Spleen (tissue), 11 donors: ENCODE measurements at regions not wholly inside any gene's neighbourhood (a gene's known extent, or its start where the extent isn't known, plus 50 kb on each side); places are given as distances from the start of the nearest gene placed in this dataset.

Experiments used
- DNase-seq: peaks from one replicate; pipeline ENCODE4 v3.0.0-alpha.2; 2020
- H3K27ac ChIP-seq, 8 donors: fragments of 200-600 bp; sonication (generic) in 7 of 8; 1 replicate in 4 of 8; 2 replicates in 4 of 8; pipeline versions ENCODE4 v1.5.0 to v1.8.0; 2016 to 2021; ENCODE audit warnings: inconsistent platforms in 4 of 8, mild to moderate bottlenecking in 4 of 8, moderate library complexity in 1 of 8
- H3K27me3 ChIP-seq, 7 donors: fragments of 200-600 bp; sonication (generic) in 6 of 7; replicated peaks in 1 of 7; 1 replicate in 4 of 7; 2 replicates in 3 of 7; pipeline versions ENCODE4 v1.5.0 to v1.8.0; 2016 to 2021; ENCODE audit warnings: inconsistent platforms in 3 of 7, mild to moderate bottlenecking in 1 of 7
- H3K36me3 ChIP-seq, 6 donors: fragments of 200-600 bp; sonication (generic) in 5 of 6; 1 replicate in 4 of 6; 2 replicates in 2 of 6; pipeline versions ENCODE4 v1.5.0 to v1.8.0; 2016 to 2021; ENCODE audit warnings: inconsistent platforms in 2 of 6
- H3K4me1 ChIP-seq, 6 donors: fragments of 200-600 bp; sonication (generic) in 5 of 6; 1 replicate in 3 of 6; 2 replicates in 3 of 6; pipeline versions ENCODE4 v1.5.0 to v1.8.0; 2016 to 2021; ENCODE audit warnings: inconsistent platforms in 3 of 6
- H3K4me3 ChIP-seq, 8 donors: fragments of 200-600 bp; sonication (generic) in 7 of 8; 1 replicate in 4 of 8; 2 replicates in 4 of 8; pipeline versions ENCODE4 v1.5.0 to v1.8.0; 2016 to 2021; ENCODE audit warnings: inconsistent platforms in 4 of 8, mild to moderate bottlenecking in 4 of 8, moderate library complexity in 2 of 8
- H3K9me3 ChIP-seq, 8 donors: fragments of 200-600 bp; sonication (generic) in 7 of 8; 1 replicate in 4 of 8; 2 replicates in 4 of 8; pipeline versions ENCODE4 v1.5.0 to v1.8.0; 2016 to 2021; ENCODE audit warnings: inconsistent platforms in 4 of 8
- CTCF ChIP-seq, 11 experiments: fragments of 200-600 bp in 7 of 11; fragments of 450-650 bp in 4 of 11; sonication (generic) in 4 of 11; IDR thresholded peaks in 8 of 11; conservative IDR thresholded peaks in 3 of 11; 1 replicate in 7 of 11; 2 replicates in 4 of 11; pipeline versions ENCODE4 v1.4.0 to v1.8.0; 2016 to 2021; ENCODE audit warnings: antibody characterized with exemption in 11 of 11, inconsistent platforms in 4 of 11, mild to moderate bottlenecking in 1 of 11
- POLR2A ChIP-seq, 3 donors: fragments of 450-650 bp; IDR thresholded peaks; one replicate each; pipeline ENCODE4 v1.5.1; 2017; ENCODE audit warnings: antibody characterized with exemption in 3 of 3, mild to moderate bottlenecking in 1 of 3
- POLR2AphosphoS5 ChIP-seq, 3 donors: sonication (generic); formaldehyde crosslinking; IDR thresholded peaks; one replicate each; pipeline ENCODE4 v1.5.1; 2017; ENCODE audit warnings: antibody characterized with exemption in 3 of 3
- WGBS, 5 donors: extraction: QIAGEN DNeasy Blood & Tissue Kit in 3 of 5; methylation state at CpG; one replicate each; pipeline versions ENCODE4 v1.1.5 to v1.1.7; 2013 to 2018; 5-methylcytosine and 5-hydroxymethylcytosine counted together
- intact Hi-C: fragments of 100-400 bp; cut with DNase I; formaldehyde crosslinking; loops from one replicate; pipeline ENCODE4 v1.15.0; 2023; ENCODE audit warnings: low total_unique reads
- donor health status: healthy with polysubstance abuse.
- donor health status: DM: no; HTN: no; CAD: no; lungs with moderate emphysema.
- donor health status: DM: no; HTN: no; CAD: no.
- donor health status: Bipolar disorder and iron deficiency.
- donor health status: healthy.
- donor health status: DM: no; HTN: no; CAD: no.
- donor health status: DM: yes; HTN: yes; CAD: no.

- TF ChIP-seq CTCF (IDR thresholded peaks at IDR 0.05 in 8 of 11, conservative IDR thresholded peaks at IDR 0.05 in 3 of 11) = no peak
- no peaks in the 10 kb centered on the region for H3K36me3 ChIP-seq
- intact Hi-C loops = no loop called here
- no peak for DNase-seq
- H3K4me1 ChIP-seq = no peaks in the 10 kb centered on the region
- H3K4me3 ChIP-seq = no peak overlapping the region
- H3K9me3 ChIP-seq = no peaks in the 10 kb centered on the region
- H3K27ac ChIP-seq = no peak overlapping the region
- WGBS, 5 donors = 91 to 98% (median 94%) methylated on average over 5 of the region's 5 CpGs
- H3K27me3 ChIP-seq = no peaks in the 10 kb centered on the region
Observed at GRCh38 chr10:86595496-86595895, 58.9 kb upstream of the OPN4 start.

GRCh38 chr10:86596266-86596665, 58.1 kb upstream of the OPN4 start:
- 83 to 90% (median 87%) methylated on average over 3 of the region's 3 CpGs for WGBS, 5 donors
- Histone ChIP-seq H3K27me3 (no peaks in the 10 kb centered on the region), H3K9me3 (no peaks in the 10 kb centered on the region), H3K36me3 (no peaks in the 10 kb centered on the region), H3K4me1 (no peaks in the 10 kb centered on the region), H3K4me3 (no peak overlapping the region), H3K27ac (no peak overlapping the region)
- no peak for DNase-seq
- intact Hi-C loops = no loop called here
- TF ChIP-seq POLR2AphosphoS5 (IDR thresholded peaks at IDR 0.05) (no peak), POLR2A (IDR thresholded peaks at IDR 0.05) (no peak), CTCF (IDR thresholded peaks at IDR 0.05 in 8 of 11, conservative IDR thresholded peaks at IDR 0.05 in 3 of 11) (no peak)

- no peaks in the 10 kb centered on the region for H3K9me3 ChIP-seq
- no peaks in the 10 kb centered on the region for H3K4me1 ChIP-seq
- no peak overlapping the region for H3K4me3 ChIP-seq
- WGBS, 5 donors = 83 to 95% (median 88%) methylated on average over 15 of the region's 15 CpGs
- no peaks in the 10 kb centered on the region for H3K36me3 ChIP-seq
- TF ChIP-seq CTCF (IDR thresholded peaks at IDR 0.05 in 8 of 11, conservative IDR thresholded peaks at IDR 0.05 in 3 of 11) = no peak
- TF ChIP-seq POLR2AphosphoS5 (IDR thresholded peaks at IDR 0.05) = no peak
- no peak for TF ChIP-seq POLR2A (IDR thresholded peaks at IDR 0.05)
- no peak for DNase-seq
- no peaks in the 10 kb centered on the region for H3K27me3 ChIP-seq
- intact Hi-C loops = no loop called here
- H3K27ac ChIP-seq = no peak overlapping the region
Observed at GRCh38 chr10:86597306-86597705, 57.0 kb upstream of the OPN4 start.

- H3K27ac ChIP-seq = no peak overlapping the region
- TF ChIP-seq POLR2A (IDR thresholded peaks at IDR 0.05) (no peak), CTCF (IDR thresholded peaks at IDR 0.05 in 8 of 11, conservative IDR thresholded peaks at IDR 0.05 in 3 of 11) (no peak), POLR2AphosphoS5 (IDR thresholded peaks at IDR 0.05) (no peak)
- no peaks in the 10 kb centered on the region for H3K9me3 ChIP-seq
- intact Hi-C loops = no loop called here
- no peak overlapping the region for H3K4me3 ChIP-seq
- DNase-seq = no peak
- 85 to 100% (median 91%) methylated on average over 1 of the region's 1 CpG for WGBS, 5 donors
- no peaks in the 10 kb centered on the region for H3K27me3 ChIP-seq
- no peaks in the 10 kb centered on the region for H3K36me3 ChIP-seq
- no peaks in the 10 kb centered on the region for H3K4me1 ChIP-seq
Observed at GRCh38 chr10:86598151-86598550, 56.2 kb upstream of the OPN4 start.
